DND-41 (cell line): ENCODE measurements at regions not wholly inside any gene's neighbourhood (a gene's known extent, or its start where the extent isn't known, plus 50 kb on each side); places are given as distances from the start of the nearest gene placed in this dataset.

ENCODE experiments used
- ATAC-seq: fragments of 200-7000 bp; cut with Tn5 transposase; 3 replicates; pipeline ENCODE4 v1.9.1; 2021; ENCODE audit warnings: low read depth; ENCODE audit not compliant: insufficient read depth
- DNase-seq: peaks from one replicate; pipeline ENCODE4 v3.0.0-alpha.2; 2020
- H2AFZ ChIP-seq: 2 replicates; pipeline ENCODE4 v1.6.0; 2012; ENCODE audit warnings: low read depth, low read length
- H3K27ac ChIP-seq: 2 replicates; pipeline ENCODE4 v1.5.1; 2012; ENCODE audit warnings: low read length, inconsistent platforms
- H3K27me3 ChIP-seq: fragments of 200-600 bp; sonication (generic); 2 replicates; pipeline ENCODE4 v1.6.0; 2012; ENCODE audit warnings: low read length, mild to moderate bottlenecking, inconsistent platforms; ENCODE audit not compliant: insufficient read depth, poor library complexity
- H3K36me3 ChIP-seq: 2 replicates; pipeline ENCODE4 v1.5.1; 2012; ENCODE audit warnings: low read length, inconsistent platforms; ENCODE audit not compliant: insufficient read depth
- H3K4me1 ChIP-seq: 2 replicates; pipeline ENCODE4 v1.5.1; 2012; ENCODE audit warnings: mild to moderate bottlenecking, low read length; ENCODE audit not compliant: insufficient read depth
- H3K4me2 ChIP-seq: 2 replicates; pipeline ENCODE4 v1.6.0; 2012; ENCODE audit warnings: mild to moderate bottlenecking, moderate library complexity, low read length, inconsistent platforms; ENCODE audit not compliant: insufficient read depth
- H3K4me3 ChIP-seq, 2 experiments: fragments of 200-600 bp in 1 of 2; shearing (Covaris generic) in 1 of 2; 2 replicates each; pipeline ENCODE4 v1.5.1; 2012 to 2016; ENCODE audit warnings: inconsistent platforms in 2 of 2, low read length in 2 of 2, mild to moderate bottlenecking in 2 of 2, low read depth in 1 of 2, moderate library complexity in 1 of 2
- H3K79me2 ChIP-seq: 2 replicates; pipeline ENCODE4 v1.6.0; 2012; ENCODE audit warnings: low read length, inconsistent platforms; ENCODE audit not compliant: insufficient read depth
- H3K9ac ChIP-seq: 2 replicates; pipeline ENCODE4 v1.6.0; 2012; ENCODE audit warnings: low read depth, mild to moderate bottlenecking, inconsistent platforms, low read length, moderate library complexity
- H3K9me3 ChIP-seq: 2 replicates; pipeline ENCODE4 v1.5.1; 2012; ENCODE audit warnings: low read length, moderate library complexity, mild to moderate bottlenecking, inconsistent platforms; ENCODE audit not compliant: insufficient read depth, severe bottlenecking
- H4K20me1 ChIP-seq: 2 replicates; pipeline ENCODE4 v1.6.0; 2012; ENCODE audit warnings: low read length; ENCODE audit not compliant: insufficient read depth
- EZH2 ChIP-seq: IDR thresholded peaks from 3 replicates; pipeline ENCODE4 v1.6.1; 2012; ENCODE audit warnings: borderline replicate concordance, low read depth, mild to moderate bottlenecking, moderate library complexity, low read length, inconsistent platforms; ENCODE audit not compliant: severe bottlenecking
- TF ChIP-seq, protein P1 (sequence below): IDR thresholded peaks from 2 replicates; pipeline ENCODE4 v1.5.1; 2012; ENCODE audit warnings: borderline replicate concordance, low read length, moderate library complexity, mild to moderate bottlenecking; ENCODE audit not compliant: poor library complexity, severe bottlenecking; ENCODE audit errors: extremely low read depth

DNA sequence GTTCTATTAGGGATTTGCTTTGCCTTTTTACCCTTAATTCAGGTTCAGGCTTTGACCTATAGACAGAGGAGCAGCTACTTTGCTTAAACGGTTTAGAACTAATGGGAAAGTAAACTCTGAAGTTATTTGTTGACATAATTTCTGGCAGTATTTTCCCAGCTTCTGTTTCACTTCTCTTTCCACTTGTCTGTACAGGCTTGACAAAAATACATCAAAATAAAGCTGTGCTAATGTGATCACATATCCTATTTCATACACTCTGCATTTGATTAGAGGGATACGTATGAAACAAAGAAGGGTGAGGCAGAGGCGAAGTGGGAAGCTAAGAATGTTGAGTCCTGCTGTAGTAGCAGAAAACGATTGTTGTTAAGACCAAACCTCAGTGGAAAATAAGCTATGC lies 389.1 kb upstream of the RARB start:
- Histone ChIP-seq H3K9me3 (no peaks in the 10 kb centered on the region), H3K27ac (no peak overlapping the region), H2AFZ (no peak overlapping the region), H3K9ac (no peak overlapping the region), H3K79me2 (no peaks in the 10 kb centered on the region), H3K4me2 (no peak overlapping the region), H3K36me3 (no peaks in the 10 kb centered on the region), H3K4me3 (no peak overlapping the region), H3K27me3 (no peaks in the 10 kb centered on the region), H4K20me1 (no peaks in the 10 kb centered on the region), H3K4me1 (no peaks in the 10 kb centered on the region)
- no peak for TF ChIP-seq EZH2
- TF ChIP-seq, protein P1, sequence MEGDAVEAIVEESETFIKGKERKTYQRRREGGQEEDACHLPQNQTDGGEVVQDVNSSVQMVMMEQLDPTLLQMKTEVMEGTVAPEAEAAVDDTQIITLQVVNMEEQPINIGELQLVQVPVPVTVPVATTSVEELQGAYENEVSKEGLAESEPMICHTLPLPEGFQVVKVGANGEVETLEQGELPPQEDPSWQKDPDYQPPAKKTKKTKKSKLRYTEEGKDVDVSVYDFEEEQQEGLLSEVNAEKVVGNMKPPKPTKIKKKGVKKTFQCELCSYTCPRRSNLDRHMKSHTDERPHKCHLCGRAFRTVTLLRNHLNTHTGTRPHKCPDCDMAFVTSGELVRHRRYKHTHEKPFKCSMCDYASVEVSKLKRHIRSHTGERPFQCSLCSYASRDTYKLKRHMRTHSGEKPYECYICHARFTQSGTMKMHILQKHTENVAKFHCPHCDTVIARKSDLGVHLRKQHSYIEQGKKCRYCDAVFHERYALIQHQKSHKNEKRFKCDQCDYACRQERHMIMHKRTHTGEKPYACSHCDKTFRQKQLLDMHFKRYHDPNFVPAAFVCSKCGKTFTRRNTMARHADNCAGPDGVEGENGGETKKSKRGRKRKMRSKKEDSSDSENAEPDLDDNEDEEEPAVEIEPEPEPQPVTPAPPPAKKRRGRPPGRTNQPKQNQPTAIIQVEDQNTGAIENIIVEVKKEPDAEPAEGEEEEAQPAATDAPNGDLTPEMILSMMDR, result no peak
- no peak for DNase-seq
- no peak for ATAC-seq

DNA sequence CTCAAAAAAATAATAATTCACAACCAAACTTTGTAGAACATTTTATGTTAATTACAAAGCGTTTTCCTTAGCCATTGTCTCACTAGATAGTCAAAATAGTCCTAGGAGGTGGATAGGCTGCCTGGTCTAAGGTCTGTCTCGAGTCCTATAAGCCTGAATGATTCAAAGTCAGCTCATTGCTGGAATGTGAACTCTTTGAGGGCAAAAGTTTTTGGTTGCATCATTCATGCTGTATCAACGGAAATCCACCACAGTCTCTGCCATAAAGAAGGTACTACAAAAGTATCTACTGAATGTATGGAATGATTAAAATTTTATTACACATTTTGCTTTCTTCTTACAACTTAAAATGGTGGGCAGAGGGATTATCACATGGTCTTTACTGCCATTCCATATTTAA lies 387.3 kb upstream of the RARB start:
- no peak overlapping the region for H3K27ac ChIP-seq
- H4K20me1 ChIP-seq, result no peaks in the 10 kb centered on the region
- no peak for DNase-seq
- no peak overlapping the region for H3K9ac ChIP-seq
- no peak overlapping the region for H3K4me3 ChIP-seq
- no peaks in the 10 kb centered on the region for H3K27me3 ChIP-seq
- no peak overlapping the region for H2AFZ ChIP-seq
- H3K4me1 ChIP-seq, result no peaks in the 10 kb centered on the region
- H3K9me3 ChIP-seq, result no peaks in the 10 kb centered on the region
- ATAC-seq, result no peak
- H3K79me2 ChIP-seq, result no peaks in the 10 kb centered on the region
- no peaks in the 10 kb centered on the region for H3K36me3 ChIP-seq
- no peak overlapping the region for H3K4me2 ChIP-seq
- TF ChIP-seq, protein P1, result no peak
- no peak for TF ChIP-seq EZH2

DNA sequence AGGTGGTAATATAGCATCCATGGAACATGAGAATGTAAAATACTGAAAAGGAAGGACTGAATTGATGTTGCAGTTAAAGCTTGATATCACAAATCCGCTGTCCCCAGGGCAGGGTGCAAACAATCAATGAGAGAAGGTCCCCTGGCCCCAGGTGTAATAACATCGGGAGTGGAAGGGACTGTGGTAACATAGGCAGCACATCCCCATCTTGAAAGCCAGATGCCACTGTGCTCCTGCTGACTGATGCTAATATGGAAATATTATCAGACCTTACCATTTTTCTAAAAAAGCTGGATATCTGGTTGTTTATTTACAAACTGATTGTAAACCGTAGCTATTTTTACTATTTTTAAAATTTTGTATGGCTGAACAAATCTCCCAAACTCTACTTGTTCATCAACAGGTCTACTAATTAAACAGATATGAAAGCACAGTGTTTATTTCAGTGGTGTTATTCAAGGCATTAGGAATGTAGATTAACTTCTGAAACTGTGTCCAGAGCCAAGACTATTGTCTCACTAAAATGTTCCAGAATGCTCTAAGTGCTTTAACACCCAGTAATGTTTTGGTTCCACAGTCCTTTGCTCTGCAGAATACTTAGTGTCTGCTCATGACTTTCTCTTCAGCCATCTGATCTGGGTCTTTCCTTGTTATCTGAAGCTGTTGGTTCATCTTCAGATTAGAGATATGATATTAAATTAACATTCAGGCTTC lies 386.0 kb upstream of the RARB start:
- H3K9ac ChIP-seq, result no peak overlapping the region
- no peaks in the 10 kb centered on the region for H3K27me3 ChIP-seq
- H3K27ac ChIP-seq, result no peak overlapping the region
- H3K4me2 ChIP-seq, result no peak overlapping the region
- H3K4me3 ChIP-seq, result no peak overlapping the region
- H3K4me1 ChIP-seq, result no peaks in the 10 kb centered on the region
- DNase-seq (no peak), ATAC-seq (no peak)
- no peaks in the 10 kb centered on the region for H3K9me3 ChIP-seq
- H3K36me3 ChIP-seq, result no peaks in the 10 kb centered on the region
- H4K20me1 ChIP-seq, result no peaks in the 10 kb centered on the region
- H2AFZ ChIP-seq, result no peak overlapping the region
- TF ChIP-seq EZH2, result no peak
- TF ChIP-seq, protein P1, result no peak
- no peaks in the 10 kb centered on the region for H3K79me2 ChIP-seq

DNA sequence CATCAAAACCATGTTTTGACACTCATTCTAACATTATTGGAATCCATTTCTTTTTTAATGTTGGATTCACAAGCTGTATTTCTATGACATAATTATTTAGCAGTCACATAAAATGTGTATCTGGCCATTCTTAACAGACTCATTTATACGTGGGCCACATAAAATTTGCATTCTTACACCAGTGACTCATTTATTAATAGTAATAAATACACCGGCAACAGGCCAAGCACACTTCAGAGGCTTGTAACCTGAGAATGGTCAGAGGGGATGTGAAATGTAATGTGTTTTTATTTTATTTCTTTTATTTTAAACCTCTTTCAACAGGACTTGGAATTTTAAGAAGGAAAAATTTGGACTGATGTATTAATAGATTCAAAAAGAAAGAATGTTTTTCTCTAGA lies 384.9 kb upstream of the RARB start:
- ATAC-seq, result no peak
- Histone ChIP-seq H3K9me3 (no peaks in the 10 kb centered on the region), H3K27me3 (no peaks in the 10 kb centered on the region), H3K9ac (no peak overlapping the region), H3K4me3 (no peak overlapping the region), H3K4me2 (no peak overlapping the region), H3K4me1 (no peaks in the 10 kb centered on the region), H3K36me3 (no peaks in the 10 kb centered on the region), H4K20me1 (no peaks in the 10 kb centered on the region), H3K27ac (no peak overlapping the region), H2AFZ (no peak overlapping the region), H3K79me2 (no peaks in the 10 kb centered on the region)
- no peak for TF ChIP-seq EZH2
- TF ChIP-seq, protein P1, result no peak
- DNase-seq, result no peak
